Chondrocyte (in vitro differentiated cells): ENCODE measurements at regions not wholly inside any gene's neighbourhood (a gene's known extent, or its start where the extent isn't known, plus 50 kb on each side); places are given as distances from the start of the nearest gene placed in this dataset.

Source experiments
- DNase-seq: peaks from one replicate; pipeline ENCODE4 v3.0.0; 2021; ENCODE audit warnings: mixed read lengths, low spot score
- H3K27ac Mint-ChIP-seq: one replicate; pipeline ENCODE4 v1.8.0; 2021; ENCODE audit warnings: mild to moderate bottlenecking, moderate library complexity, mixed read lengths; ENCODE audit not compliant: unreplicated experiment
- H3K27me3 Mint-ChIP-seq: 2 replicates; pipeline ENCODE4 v1.8.0; 2021; ENCODE audit warnings: low read depth, mixed read lengths
- H3K36me3 Mint-ChIP-seq: 2 replicates; pipeline ENCODE4 v1.8.0; 2021; ENCODE audit warnings: low read depth, mixed read lengths
- H3K4me1 Mint-ChIP-seq: 2 replicates; pipeline ENCODE4 v1.8.0; 2021; ENCODE audit warnings: low read depth, mild to moderate bottlenecking, mixed read lengths
- H3K4me3 Mint-ChIP-seq: one replicate; pipeline ENCODE4 v1.8.0; 2021; ENCODE audit warnings: mild to moderate bottlenecking, moderate library complexity, mixed read lengths; ENCODE audit not compliant: unreplicated experiment
- H3K9me3 Mint-ChIP-seq: 2 replicates; pipeline ENCODE4 v1.8.0; 2021; ENCODE audit warnings: low read depth, mixed read lengths
- TF ChIP-seq, protein P1 (sequence below): fragments of 200-600 bp; sonication (generic); IDR thresholded peaks from 2 replicates; pipeline ENCODE4 v1.5.0; 2021; ENCODE audit warnings: antibody characterized with exemption, mild to moderate bottlenecking, moderate library complexity

DNA sequence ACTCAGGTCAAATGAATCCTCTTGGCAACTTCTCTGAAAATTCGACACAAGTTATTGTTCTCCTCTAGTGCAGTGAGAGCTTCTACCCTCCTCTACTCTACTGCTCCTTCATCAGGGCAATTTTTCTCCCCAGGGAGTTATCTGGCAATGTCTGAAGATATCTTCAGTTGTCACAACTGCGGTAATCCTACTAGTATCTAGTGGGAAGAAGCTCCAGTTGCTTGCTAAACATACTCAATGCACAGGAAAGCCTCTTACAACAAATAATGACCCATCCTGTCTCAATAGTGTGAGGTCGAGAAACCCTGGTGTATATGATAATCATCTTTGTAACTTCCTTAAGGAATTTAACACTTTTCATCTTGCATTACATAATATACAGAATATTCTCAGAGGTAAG, 1147.6 kb downstream of the IGSF11 start:
- TF ChIP-seq, protein P1, sequence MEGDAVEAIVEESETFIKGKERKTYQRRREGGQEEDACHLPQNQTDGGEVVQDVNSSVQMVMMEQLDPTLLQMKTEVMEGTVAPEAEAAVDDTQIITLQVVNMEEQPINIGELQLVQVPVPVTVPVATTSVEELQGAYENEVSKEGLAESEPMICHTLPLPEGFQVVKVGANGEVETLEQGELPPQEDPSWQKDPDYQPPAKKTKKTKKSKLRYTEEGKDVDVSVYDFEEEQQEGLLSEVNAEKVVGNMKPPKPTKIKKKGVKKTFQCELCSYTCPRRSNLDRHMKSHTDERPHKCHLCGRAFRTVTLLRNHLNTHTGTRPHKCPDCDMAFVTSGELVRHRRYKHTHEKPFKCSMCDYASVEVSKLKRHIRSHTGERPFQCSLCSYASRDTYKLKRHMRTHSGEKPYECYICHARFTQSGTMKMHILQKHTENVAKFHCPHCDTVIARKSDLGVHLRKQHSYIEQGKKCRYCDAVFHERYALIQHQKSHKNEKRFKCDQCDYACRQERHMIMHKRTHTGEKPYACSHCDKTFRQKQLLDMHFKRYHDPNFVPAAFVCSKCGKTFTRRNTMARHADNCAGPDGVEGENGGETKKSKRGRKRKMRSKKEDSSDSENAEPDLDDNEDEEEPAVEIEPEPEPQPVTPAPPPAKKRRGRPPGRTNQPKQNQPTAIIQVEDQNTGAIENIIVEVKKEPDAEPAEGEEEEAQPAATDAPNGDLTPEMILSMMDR = no peak
- peaks cover 2% of the 10 kb centered on the region for H3K27me3 Mint-ChIP-seq
- no peaks in the 10 kb centered on the region for H3K36me3 Mint-ChIP-seq
- no peak overlapping the region for H3K4me3 Mint-ChIP-seq
- no peaks in the 10 kb centered on the region for H3K4me1 Mint-ChIP-seq
- no peak overlapping the region for H3K27ac Mint-ChIP-seq
- H3K9me3 Mint-ChIP-seq = no peaks in the 10 kb centered on the region
- no peak for DNase-seq

- Mint-ChIP-seq H3K36me3 (no peaks in the 10 kb centered on the region), H3K27me3 (no peaks in the 10 kb centered on the region), H3K4me1 (peaks cover 6% of the 10 kb centered on the region), H3K9me3 (no peaks in the 10 kb centered on the region), H3K4me3 (no peak overlapping the region), H3K27ac (no peak overlapping the region)
- no peak for DNase-seq
- TF ChIP-seq, protein P1 = no peak
Observed at GRCh38 chr3:117887901-117888300, 1146.7 kb downstream of the IGSF11 start.

- Mint-ChIP-seq H3K27ac (no peak overlapping the region), H3K4me1 (peaks cover 19% of the 10 kb centered on the region), H3K9me3 (peaks cover 11% of the 10 kb centered on the region), H3K4me3 (no peak overlapping the region), H3K27me3 (no peaks in the 10 kb centered on the region), H3K36me3 (no peaks in the 10 kb centered on the region)
- TF ChIP-seq, protein P1 = no peak
- DNase-seq = no peak
Observed at GRCh38 chr3:117892431-117892841, 1142.2 kb downstream of the IGSF11 start.

DNA sequence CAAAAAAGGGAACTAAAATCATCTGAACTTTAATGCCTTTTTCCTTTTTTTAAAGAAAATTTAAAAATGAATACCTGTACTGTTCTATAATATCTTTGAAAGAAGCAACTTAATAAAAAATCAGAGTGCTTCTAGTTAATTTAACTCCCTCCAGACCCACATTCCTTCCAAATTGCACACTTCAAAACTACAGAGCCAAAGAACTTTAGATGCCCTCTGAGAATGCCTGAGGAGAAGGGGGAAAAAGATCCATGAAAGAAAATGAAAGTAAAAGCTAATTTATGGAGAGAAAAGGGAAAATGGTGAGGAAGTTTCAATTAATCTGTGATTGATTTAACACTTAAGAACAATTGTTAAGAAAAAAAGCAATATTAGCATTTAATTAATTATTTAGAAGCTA, 1141.6 kb downstream of the IGSF11 start:
- Mint-ChIP-seq H3K9me3 (peaks cover 16% of the 10 kb centered on the region), H3K27me3 (no peaks in the 10 kb centered on the region), H3K36me3 (peaks cover 1% of the 10 kb centered on the region), H3K4me1 (peaks cover 19% of the 10 kb centered on the region), H3K27ac (no peak overlapping the region), H3K4me3 (no peak overlapping the region)
- TF ChIP-seq, protein P1 = no peak
- DNase-seq = no peak

- H3K36me3 Mint-ChIP-seq = peaks cover 4% of the 10 kb centered on the region
- H3K9me3 Mint-ChIP-seq = peaks cover 20% of the 10 kb centered on the region
- H3K4me1 Mint-ChIP-seq = peaks cover 19% of the 10 kb centered on the region
- no peaks in the 10 kb centered on the region for H3K27me3 Mint-ChIP-seq
- H3K27ac Mint-ChIP-seq = no peak overlapping the region
- H3K4me3 Mint-ChIP-seq = no peak overlapping the region
- TF ChIP-seq, protein P1 = no peak
- no peak for DNase-seq
Observed at GRCh38 chr3:117893638-117894037, 1141.0 kb downstream of the IGSF11 start.
